ENCODE measurements at regions not wholly inside any gene's neighbourhood (a gene's known extent, or its start where the extent isn't known, plus 50 kb on each side); places are given as distances from the start of the nearest gene placed in this dataset.

- no peak for DNase-seq (ENCODE audit: low read depth)
These were observed 687.0 kb downstream of the TYW1 start for GRCh38 chr7:67683628-67684027.

- no peak for DNase-seq (ENCODE audit: low read depth)
These were observed 694.1 kb downstream of the TYW1 start for GRCh38 chr7:67690700-67691099.

DNA sequence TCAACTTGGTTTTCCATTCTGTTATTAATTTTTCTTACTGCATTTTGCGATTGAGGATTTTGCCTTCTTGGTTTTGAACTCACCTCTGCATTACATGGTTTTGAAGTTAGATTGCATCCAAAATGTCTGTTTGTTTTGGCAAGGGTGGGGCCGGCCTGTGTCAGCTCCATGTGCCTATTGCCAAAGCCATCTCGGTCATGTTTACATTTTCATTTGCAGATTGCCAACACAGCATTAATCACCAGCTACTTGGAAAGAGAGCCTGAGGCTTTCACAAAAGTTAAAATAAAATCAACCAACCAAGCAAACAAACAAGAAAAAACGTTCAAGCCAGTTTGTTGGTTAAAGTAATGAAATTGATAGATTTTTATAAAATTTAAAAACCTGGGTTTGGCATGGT, 695.8 kb downstream of the TYW1 start:
- DNase-seq (ENCODE audit: low read depth): no peak

- no peak for DNase-seq (ENCODE audit: low read depth)
These were observed 699.5 kb downstream of the TYW1 start for GRCh38 chr7:67696124-67696523.

GRCh38 chr7:67696878-67697277, 700.2 kb downstream of the TYW1 start:
- no peak for DNase-seq (ENCODE audit: low read depth)

GRCh38 chr7:67698354-67698753, 701.7 kb downstream of the TYW1 start:
- DNase-seq (ENCODE audit: low read depth): no peak

DNA sequence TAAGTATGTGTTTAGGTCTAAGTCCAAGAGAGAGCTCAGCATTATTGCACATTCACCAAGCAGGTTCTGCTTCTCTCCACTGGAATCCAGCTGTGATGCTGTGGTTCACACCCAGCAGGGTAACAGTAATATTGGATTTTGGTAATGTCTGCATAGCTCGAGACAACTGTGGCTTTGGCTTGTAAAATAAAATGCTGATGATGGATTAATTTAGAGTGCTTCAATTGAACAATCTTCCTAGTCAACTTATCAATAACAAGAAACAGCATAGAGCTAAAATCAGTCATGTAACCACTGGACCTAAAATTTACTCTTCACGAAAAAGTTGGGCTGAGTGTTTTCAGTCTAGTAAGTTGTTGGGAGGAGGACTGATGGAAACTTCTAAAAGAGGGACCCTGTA, 709.2 kb downstream of the TYW1 start:
- DNase-seq (ENCODE audit: low read depth): no peak

GRCh38 chr7:67711706-67712105, 715.1 kb downstream of the TYW1 start:
- no peak for DNase-seq (ENCODE audit: low read depth)

DNA sequence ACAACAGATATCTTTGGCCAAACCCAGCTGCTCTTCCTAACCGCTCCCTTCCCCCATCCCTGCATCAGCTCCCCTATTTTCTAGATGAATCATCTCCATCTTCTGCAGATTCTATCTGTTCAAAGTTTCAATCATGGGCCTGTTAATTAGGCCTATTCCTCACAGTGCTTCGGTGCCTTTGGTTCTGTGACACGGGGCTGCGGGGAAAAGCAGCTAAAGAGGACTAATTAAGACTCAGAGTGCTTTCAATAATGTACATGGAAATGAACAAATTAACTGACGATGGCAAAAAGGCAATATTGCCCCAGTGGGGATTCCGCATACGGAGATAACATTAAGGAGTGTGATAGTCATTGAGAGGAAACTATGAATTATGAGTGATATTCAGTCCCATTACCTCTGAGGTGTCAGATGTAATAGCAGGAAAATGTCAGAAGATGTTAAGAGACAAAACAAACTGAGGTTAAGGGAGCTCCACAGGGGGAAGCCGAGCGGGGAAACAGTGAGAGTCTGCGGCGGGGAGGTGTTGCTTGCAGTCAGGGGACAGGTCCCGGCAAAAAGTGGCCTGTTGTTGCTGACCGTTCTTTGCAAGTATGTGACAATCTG, 716.9 kb downstream of the TYW1 start:
- DNase-seq (ENCODE audit: low read depth): no peak

DNA sequence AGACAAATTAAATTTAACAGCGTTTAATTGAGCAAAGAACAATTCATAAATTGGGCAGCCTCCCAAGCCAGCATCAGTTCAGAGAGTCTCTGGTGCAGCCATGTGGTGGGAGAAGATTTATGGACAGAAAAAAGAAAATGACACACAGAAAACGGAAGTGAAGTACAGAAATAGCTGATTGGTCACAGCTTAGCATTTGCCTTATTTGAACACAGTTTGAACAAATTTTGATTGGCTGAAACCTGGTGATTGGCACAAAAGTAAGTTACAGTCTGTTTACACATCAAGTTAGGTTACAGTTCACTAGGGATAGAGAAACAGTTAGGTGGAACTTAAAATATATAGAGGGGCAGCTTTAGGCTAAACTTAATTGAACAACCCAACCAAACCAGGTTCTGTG, 720.1 kb downstream of the TYW1 start:
- DNase-seq (ENCODE audit: low read depth): no peak

- no peak for DNase-seq (ENCODE audit: low read depth)
These were observed 727.0 kb downstream of the TYW1 start for GRCh38 chr7:67723591-67723990.

- no peak for DNase-seq (ENCODE audit: low read depth)
These were observed 727.8 kb downstream of the TYW1 start for GRCh38 chr7:67724435-67724834.

GRCh38 chr7:67724955-67725354, 728.3 kb downstream of the TYW1 start:
- DNase-seq (ENCODE audit: low read depth): no peak

DNA sequence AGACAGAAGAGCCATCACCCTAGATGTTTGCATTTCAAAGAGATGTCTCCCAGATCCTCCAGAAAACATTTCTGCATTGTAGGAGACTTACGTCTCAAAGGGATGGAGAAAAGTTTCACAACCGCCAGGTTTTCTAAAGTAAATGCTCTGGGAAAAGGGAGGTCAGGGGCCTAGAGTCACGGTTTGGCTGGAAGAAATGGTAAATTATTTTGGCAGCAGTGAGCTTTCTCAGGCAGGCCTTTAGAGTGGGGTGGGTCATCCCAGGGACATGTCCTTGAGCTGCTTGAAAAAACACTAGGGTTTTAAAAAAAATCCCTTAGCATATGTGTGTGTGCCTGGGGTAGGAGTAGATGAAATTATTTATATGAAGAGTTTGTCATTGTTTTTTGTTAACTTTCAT, 728.8 kb downstream of the TYW1 start:
- no peak for DNase-seq (ENCODE audit: low read depth)

DNA sequence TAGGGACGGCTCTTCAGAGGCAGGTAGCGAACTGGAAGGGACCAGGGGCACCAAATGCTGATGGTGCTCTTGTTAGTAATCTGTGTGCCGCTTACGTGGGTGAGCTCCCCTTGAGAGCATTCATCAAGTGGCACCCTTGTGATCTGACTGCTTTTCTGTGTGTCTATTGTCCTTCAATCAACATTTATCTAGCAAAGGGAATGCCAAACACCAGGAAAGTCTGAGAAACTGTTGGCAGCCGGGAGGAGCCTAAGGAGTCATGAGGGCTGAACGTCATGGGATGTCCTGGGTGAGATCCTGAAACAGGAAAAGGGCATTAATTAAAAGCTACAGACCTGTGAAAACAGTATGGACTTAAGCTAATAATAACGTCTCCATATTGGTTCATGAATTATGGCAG, 733.1 kb downstream of the TYW1 start:
- DNase-seq (ENCODE audit: low read depth): no peak

DNA sequence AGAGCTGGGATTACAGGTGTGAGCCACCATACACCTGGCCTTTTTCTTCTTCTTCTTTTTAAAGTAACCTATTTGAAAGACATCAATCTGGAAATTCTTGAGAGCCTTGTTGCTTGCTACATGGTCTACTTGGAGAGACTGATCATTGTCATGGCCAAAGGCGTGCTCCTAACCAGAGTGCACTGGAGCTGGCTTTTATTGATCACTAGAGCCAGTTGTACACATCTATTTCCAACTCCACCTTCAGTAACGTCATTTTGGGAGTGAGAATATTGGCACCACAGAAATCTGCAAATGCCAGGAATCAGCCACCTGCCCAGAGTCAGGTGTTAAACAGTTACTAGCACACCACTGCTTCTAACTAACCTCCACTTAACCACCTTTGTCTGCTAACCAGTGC, 735.1 kb downstream of the TYW1 start:
- no peak for DNase-seq (ENCODE audit: low read depth)

GRCh38 chr7:67732898-67733297, 736.3 kb downstream of the TYW1 start:
- DNase-seq (ENCODE audit: low read depth): no peak

DNA sequence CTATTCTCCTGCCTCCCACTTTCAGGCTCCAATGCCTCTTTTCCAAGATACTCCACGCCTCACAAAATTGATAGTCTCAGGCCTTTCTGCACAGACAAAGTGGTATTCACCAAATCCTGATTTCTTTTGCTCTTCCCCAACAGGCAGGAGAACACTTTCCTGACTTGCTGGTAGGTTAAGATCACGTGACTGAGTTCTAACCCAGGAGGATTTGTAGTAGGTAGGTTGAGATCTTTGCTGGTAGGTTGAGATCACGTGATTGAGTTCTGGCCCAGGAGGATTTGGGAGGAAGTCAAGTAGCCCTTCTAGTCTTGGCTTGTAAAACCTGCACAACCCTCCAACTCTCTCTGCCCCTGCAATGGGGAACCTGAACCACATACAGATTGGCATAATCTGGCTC, 741.5 kb downstream of the TYW1 start:
- no peak for DNase-seq (ENCODE audit: low read depth)

GRCh38 chr7:67738958-67739357, 742.3 kb downstream of the TYW1 start:
- no peak for DNase-seq (ENCODE audit: low read depth)

- DNase-seq (ENCODE audit: low read depth): no peak
These were observed 746.9 kb downstream of the TYW1 start for GRCh38 chr7:67743501-67743900.

GRCh38 chr7:67752227-67752626, 755.6 kb downstream of the TYW1 start:
- DNase-seq (ENCODE audit: low read depth): no peak

DNA sequence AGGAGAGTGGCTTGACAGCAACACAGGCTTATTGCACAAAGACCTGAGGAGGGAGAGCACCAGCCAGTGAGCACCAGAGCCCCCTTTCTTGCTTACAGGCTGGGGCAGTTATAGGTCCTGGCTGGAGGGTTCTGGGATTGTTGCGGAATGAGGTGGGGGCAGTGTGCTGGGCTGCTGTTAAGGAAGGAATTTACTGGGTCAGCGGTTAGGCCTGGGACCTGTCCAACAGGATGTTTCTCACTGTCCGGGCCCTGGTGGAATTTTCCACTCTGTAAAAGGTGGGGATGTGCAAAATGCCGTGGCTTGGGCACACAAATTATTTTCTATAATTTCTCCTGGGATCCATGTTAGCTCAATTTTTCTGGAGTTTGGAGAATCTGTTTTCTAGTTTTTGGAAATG, 757.3 kb downstream of the TYW1 start:
- DNase-seq (ENCODE audit: low read depth): no peak

DNA sequence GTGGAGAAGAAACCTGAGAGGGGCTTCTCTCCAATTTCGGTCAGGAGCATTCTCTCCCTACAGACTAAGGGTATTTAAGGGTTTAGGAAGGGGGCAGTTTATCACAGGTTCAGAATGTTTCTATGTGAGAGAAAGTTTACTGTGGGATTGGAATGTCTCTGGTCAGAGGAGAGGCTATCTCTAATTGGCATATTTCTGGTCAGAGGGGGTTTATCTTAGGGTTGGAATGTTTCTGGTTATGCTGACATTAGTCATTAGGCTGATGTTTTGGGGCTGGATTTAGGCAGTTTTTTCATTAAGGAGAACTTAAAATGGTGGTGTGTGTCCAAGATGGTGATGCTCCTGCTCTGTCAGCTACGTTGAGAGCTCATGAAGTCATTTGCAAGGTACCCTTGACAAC, 758.0 kb downstream of the TYW1 start:
- no peak for DNase-seq (ENCODE audit: low read depth)

- no peak for DNase-seq (ENCODE audit: low read depth)
These were observed 761.9 kb downstream of the TYW1 start for GRCh38 chr7:67758551-67758950.

DNA sequence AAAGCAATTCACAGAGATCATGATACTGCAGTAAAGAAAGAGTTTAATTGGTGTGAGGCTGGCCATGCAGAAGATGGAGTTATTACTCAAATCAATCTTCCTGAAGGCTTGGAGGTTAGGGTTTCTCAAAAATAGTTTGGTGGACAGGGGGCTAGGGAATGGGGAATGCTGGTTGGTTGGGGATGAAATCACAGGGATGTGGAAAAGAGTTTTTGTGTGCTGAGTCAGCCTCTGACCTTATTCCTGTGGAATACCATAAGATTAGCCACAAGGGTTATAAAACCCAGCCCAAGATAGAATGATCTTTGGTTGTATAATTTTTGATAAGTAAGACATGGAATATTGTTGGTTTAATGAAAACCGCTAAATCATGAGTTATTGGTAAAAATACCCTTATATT, 764.3 kb downstream of the TYW1 start:
- no peak for DNase-seq (ENCODE audit: low read depth)
